ENCODE measurements at regions not wholly inside any gene's neighbourhood (a gene's known extent, or its start where the extent isn't known, plus 50 kb on each side); places are given as distances from the start of the nearest gene placed in this dataset.

- Histone ChIP-seq H3K27me3 (replicated peaks; ENCODE audit: insufficient read depth) (no peaks in the 10 kb centered on the region), H3K36me3 (no peaks in the 10 kb centered on the region), H3K4me1 (replicated peaks) (no peaks in the 10 kb centered on the region), H3K4me3 (no peak overlapping the region), H3K27ac (no peak overlapping the region), H3K9me3 (no peaks in the 10 kb centered on the region)
- no peak for DNase-seq (ENCODE audit: low spot score)
- WGBS = 23% methylated on average over 5 of the region's 5 CpGs
- intact Hi-C loops (cut with DNase I) = no loop called here
- TF ChIP-seq POLR2A (IDR thresholded peaks at IDR 0.05) (no peak), POLR2AphosphoS5 (IDR thresholded peaks at IDR 0.05) (no peak), CTCF (IDR thresholded peaks at IDR 0.05) (no peak)
Observed at GRCh38 chr3:69532547-69533224, 146.8 kb upstream of the FRMD4B start.

GRCh38 chr3:69531576-69532546 lies 146.0 kb upstream of the FRMD4B start:
- Histone ChIP-seq H3K27ac (no peak overlapping the region), H3K36me3 (no peaks in the 10 kb centered on the region), H3K4me3 (no peak overlapping the region), H3K9me3 (no peaks in the 10 kb centered on the region), H3K27me3 (replicated peaks; ENCODE audit: insufficient read depth) (no peaks in the 10 kb centered on the region), H3K4me1 (replicated peaks) (no peaks in the 10 kb centered on the region)
- no peak for TF ChIP-seq POLR2A (IDR thresholded peaks at IDR 0.05)
- TF ChIP-seq CTCF (IDR thresholded peaks at IDR 0.05) = no peak
- no peak for TF ChIP-seq POLR2AphosphoS5 (IDR thresholded peaks at IDR 0.05)
- DNase-seq (ENCODE audit: low spot score) = no peak
- intact Hi-C loops (cut with DNase I) = no loop called here
- WGBS = 18% methylated on average over 3 of the region's 3 CpGs

GRCh38 chr3:69530554-69530953 lies 144.7 kb upstream of the FRMD4B start:
- Histone ChIP-seq H3K9me3 (no peaks in the 10 kb centered on the region), H3K4me1 (replicated peaks) (no peaks in the 10 kb centered on the region), H3K27ac (no peak overlapping the region), H3K36me3 (no peaks in the 10 kb centered on the region), H3K4me3 (no peak overlapping the region), H3K27me3 (replicated peaks; ENCODE audit: insufficient read depth) (no peaks in the 10 kb centered on the region)
- DNase-seq (ENCODE audit: low spot score) = no peak
- no peak for TF ChIP-seq POLR2A (IDR thresholded peaks at IDR 0.05)
- WGBS = 91% methylated on average over 7 of the region's 7 CpGs
- intact Hi-C loops (cut with DNase I) = no loop called here

GRCh38 chr3:69527498-69527897 lies 141.6 kb upstream of the FRMD4B start:
- Histone ChIP-seq H3K4me1 (replicated peaks) (no peaks in the 10 kb centered on the region), H3K36me3 (no peaks in the 10 kb centered on the region), H3K27ac (no peak overlapping the region), H3K27me3 (replicated peaks; ENCODE audit: insufficient read depth) (no peaks in the 10 kb centered on the region), H3K4me3 (no peak overlapping the region), H3K9me3 (no peaks in the 10 kb centered on the region)
- no peak for DNase-seq (ENCODE audit: low spot score)
- TF ChIP-seq POLR2AphosphoS5 (IDR thresholded peaks at IDR 0.05) (no peak), POLR2A (IDR thresholded peaks at IDR 0.05) (no peak), CTCF (IDR thresholded peaks at IDR 0.05) (no peak)
- intact Hi-C loops (cut with DNase I) = no loop called here

- Histone ChIP-seq H3K36me3 (no peaks in the 10 kb centered on the region), H3K9me3 (no peaks in the 10 kb centered on the region), H3K27me3 (replicated peaks; ENCODE audit: insufficient read depth) (no peaks in the 10 kb centered on the region), H3K4me1 (replicated peaks) (no peaks in the 10 kb centered on the region), H3K27ac (no peak overlapping the region), H3K4me3 (no peak overlapping the region)
- intact Hi-C loops (cut with DNase I) = no loop called here
- DNase-seq (ENCODE audit: low spot score) = no peak
- 93% methylated on average over 1 of the region's 1 CpG for WGBS
- no peak for TF ChIP-seq CTCF (IDR thresholded peaks at IDR 0.05)
- TF ChIP-seq POLR2AphosphoS5 (IDR thresholded peaks at IDR 0.05) = no peak
- TF ChIP-seq POLR2A (IDR thresholded peaks at IDR 0.05) = no peak
Observed at GRCh38 chr3:69524816-69525215, 138.9 kb upstream of the FRMD4B start.
